Right lobe of liver (tissue), 6 donors: ENCODE measurements at regions not wholly inside any gene's neighbourhood (a gene's known extent, or its start where the extent isn't known, plus 50 kb on each side); places are given as distances from the start of the nearest gene placed in this dataset.

Experiments used
- ATAC-seq, 4 donors: fragments of 200-7000 bp; cut with Tn5 transposase; one replicate each; pipeline ENCODE4 v1.9.1; 2020; ENCODE audit warnings: mild to moderate bottlenecking in 4 of 4, moderate library complexity in 4 of 4
- DNase-seq, 3 donors: peaks; one replicate each; pipeline ENCODE4 v3.0.0-alpha.2; 2020
- H3K27ac ChIP-seq, 3 donors: fragments of 200-600 bp; one replicate each; pipeline ENCODE4 v1.8.0; 2022
- H3K27me3 ChIP-seq, 2 donors: fragments of 200-600 bp; one replicate each; pipeline ENCODE4 v1.8.0; 2022
- H3K36me3 ChIP-seq, 4 donors: fragments of 200-600 bp; sonication (generic) in 1 of 4; one replicate each; pipeline versions ENCODE4 v1.5.1 to v1.8.0; 2017 to 2022; ENCODE audit warnings: control low read depth in 1 of 4
- H3K4me1 ChIP-seq, 4 donors: fragments of 200-600 bp; sonication (generic) in 1 of 4; one replicate each; pipeline versions ENCODE4 v1.5.1 to v1.8.0; 2017 to 2022; ENCODE audit warnings: control low read depth in 1 of 4
- H3K4me3 ChIP-seq, 3 donors: fragments of 200-600 bp; one replicate each; pipeline ENCODE4 v1.8.0; 2022
- H3K9me3 ChIP-seq, 4 donors: fragments of 200-600 bp; sonication (generic) in 1 of 4; one replicate each; pipeline versions ENCODE4 v1.5.1 to v1.8.0; 2017 to 2022; ENCODE audit warnings: control low read depth in 1 of 4
- CTCF ChIP-seq, 4 donors: fragments of 200-600 bp in 3 of 4; fragments of 450-650 bp in 1 of 4; IDR thresholded peaks; one replicate each; pipeline versions ENCODE4 v1.5.1 to v1.8.0; 2016 to 2022; ENCODE audit warnings: antibody characterized with exemption in 4 of 4, mild to moderate bottlenecking in 2 of 4
- POLR2A ChIP-seq: fragments of 450-650 bp; IDR thresholded peaks from one replicate; pipeline ENCODE4 v1.6.1; 2017; ENCODE audit warnings: antibody characterized with exemption, mild to moderate bottlenecking
- WGBS: methylation state at CpG from one replicate; pipeline ENCODE4 v1.1.6; 2018; ENCODE audit warnings: low coverage, low lambda C conversion rate; ENCODE audit not compliant: insufficient coverage; ENCODE audit errors: missing lambda C conversion rate; 5-methylcytosine and 5-hydroxymethylcytosine counted together
- intact Hi-C, 2 donors: fragments of 100-400 bp; cut with DNase I; formaldehyde crosslinking; loops; one replicate each; pipeline versions ENCODE4 v1.11.2 to v1.14.1; 2022
- donor health status: DM: no; HTN: yes; CAD: no.
- donor health status: DM: no; HTN: no; CAD: no.
- donor health status: DM: no; HTN: no; CAD: no.
- donor health status: DM: no; HTN: yes; CAD: no.
- donor health status: DM: no; HTN: yes; CAD: no.

- intact Hi-C loops = no loop called here
- Histone ChIP-seq H3K4me3 (no peak overlapping the region), H3K27ac (no peak overlapping the region), H3K4me1 (no peaks in the 10 kb centered on the region), H3K9me3 (no peaks in the 10 kb centered on the region), H3K27me3 (no peaks in the 10 kb centered on the region), H3K36me3 (no peaks in the 10 kb centered on the region)
- DNase-seq = no peak
- no peak for TF ChIP-seq POLR2A
- no peak for TF ChIP-seq CTCF (IDR thresholded peaks at IDR 0.05)
- no peak for ATAC-seq
- WGBS = 39% methylated on average over 5 of the region's 5 CpGs
These were observed 511.0 kb upstream of the HTR2A start for GRCh38 chr13:47407808-47408207.

GRCh38 chr13:47399599-47399998 lies 502.7 kb upstream of the HTR2A start:
- intact Hi-C loops = no loop called here
- Histone ChIP-seq H3K27ac (no peak overlapping the region), H3K27me3 (no peaks in the 10 kb centered on the region), H3K9me3 (no peaks in the 10 kb centered on the region), H3K4me3 (no peak overlapping the region), H3K4me1 (no peaks in the 10 kb centered on the region), H3K36me3 (no peaks in the 10 kb centered on the region)
- 35% methylated on average over 2 of the region's 2 CpGs for WGBS
- no peak for DNase-seq
- no peak for TF ChIP-seq CTCF (IDR thresholded peaks at IDR 0.05)
- TF ChIP-seq POLR2A = no peak
- no peak for ATAC-seq

DNA sequence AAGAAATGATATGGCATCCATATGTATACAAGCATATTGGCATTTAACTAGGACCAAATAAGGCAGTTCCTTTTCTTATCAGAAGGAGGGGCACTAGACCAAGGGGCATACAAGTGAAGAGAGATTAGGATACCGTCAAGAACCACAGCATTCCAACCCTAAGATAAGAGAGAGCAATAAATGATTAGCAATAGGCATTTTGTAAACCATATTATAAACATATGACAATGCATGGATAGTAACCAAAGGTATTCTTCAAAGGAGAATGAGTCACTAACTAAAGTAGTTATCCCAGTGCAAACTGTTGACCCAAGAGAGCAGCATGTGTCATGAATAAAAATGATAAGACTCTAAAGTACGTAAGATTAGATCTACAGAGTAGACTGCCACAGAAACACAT lies 500.9 kb upstream of the HTR2A start:
- ATAC-seq (no peak), DNase-seq (no peak)
- Histone ChIP-seq H3K27me3 (no peaks in the 10 kb centered on the region), H3K4me3 (no peak overlapping the region), H3K27ac (no peak overlapping the region), H3K4me1 (no peaks in the 10 kb centered on the region), H3K36me3 (no peaks in the 10 kb centered on the region), H3K9me3 (no peaks in the 10 kb centered on the region)
- intact Hi-C loops = no loop called here
- TF ChIP-seq POLR2A (no peak), CTCF (IDR thresholded peaks at IDR 0.05) (no peak)
- 35% methylated on average over 2 of the region's 2 CpGs for WGBS

DNA sequence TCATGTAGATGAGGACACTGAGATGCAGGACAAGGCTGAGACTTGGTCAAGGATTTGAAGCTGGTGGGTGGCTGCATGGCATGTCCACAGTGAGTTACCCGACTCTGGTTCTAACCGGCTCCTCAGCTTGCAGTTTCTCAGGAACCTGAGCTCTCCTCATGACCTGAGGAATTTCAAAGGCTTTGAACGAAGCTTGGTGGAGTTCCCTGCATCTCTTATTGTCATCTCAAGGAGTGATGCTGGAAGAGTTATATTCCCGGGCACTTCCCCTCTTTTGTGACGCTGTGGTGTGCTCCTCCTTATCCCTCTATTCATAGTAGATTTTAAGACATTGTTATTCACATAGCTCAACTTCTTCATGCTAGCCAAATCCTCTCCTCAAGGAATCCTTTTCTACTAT lies 500.1 kb upstream of the HTR2A start:
- intact Hi-C loops = no loop called here
- Histone ChIP-seq H3K36me3 (no peaks in the 10 kb centered on the region), H3K27ac (no peak overlapping the region), H3K27me3 (no peaks in the 10 kb centered on the region), H3K4me3 (no peak overlapping the region), H3K4me1 (no peaks in the 10 kb centered on the region), H3K9me3 (no peaks in the 10 kb centered on the region)
- WGBS = 47% methylated on average over 3 of the region's 5 CpGs
- DNase-seq (no peak), ATAC-seq (no peak)
- TF ChIP-seq CTCF (IDR thresholded peaks at IDR 0.05) (no peak), POLR2A (no peak)

GRCh38 chr13:47374741-47375140 lies 477.9 kb upstream of the HTR2A start:
- H3K27ac ChIP-seq = no peak overlapping the region
- no peak overlapping the region for H3K4me3 ChIP-seq
- WGBS = 20% methylated on average over 1 of the region's 1 CpG
- no peak for TF ChIP-seq POLR2A
- no peak for TF ChIP-seq CTCF (IDR thresholded peaks at IDR 0.05)
- H3K9me3 ChIP-seq = no peaks in the 10 kb centered on the region
- H3K27me3 ChIP-seq = no peaks in the 10 kb centered on the region
- no peaks in the 10 kb centered on the region for H3K4me1 ChIP-seq
- ATAC-seq (no peak), DNase-seq (no peak)
- intact Hi-C loops = no loop called here
- H3K36me3 ChIP-seq = no peaks in the 10 kb centered on the region
